Stomach (tissue), 8 donors: ENCODE measurements at regions not wholly inside any gene's neighbourhood (a gene's known extent, or its start where the extent isn't known, plus 50 kb on each side); places are given as distances from the start of the nearest gene placed in this dataset.
A peak's percentile ranks its signal among the peaks of the same experiment; 100 is the strongest.

Experiments
- DNase-seq, 2 donors: peaks; one replicate each; pipeline versions ENCODE4 v3.0.0 to v3.0.0-alpha.2; 2013 to 2019
- H3K27ac ChIP-seq, 5 donors: fragments of 200-600 bp in 4 of 5; sonication (generic) in 4 of 5; one replicate each; pipeline ENCODE4 v1.5.1; 2013 to 2019; ENCODE audit warnings: mild to moderate bottlenecking in 1 of 5, moderate library complexity in 1 of 5
- H3K27me3 ChIP-seq, 3 donors: fragments of 200-600 bp; sonication (generic); one replicate each; pipeline ENCODE4 v1.5.1; 2017 to 2019; ENCODE audit warnings: mixed run types in 1 of 3
- H3K36me3 ChIP-seq, 4 donors: fragments of 200-600 bp; sonication (generic); 1 replicate in 3 of 4; 2 replicates in 1 of 4; pipeline ENCODE4 v1.5.1; 2016 to 2019
- H3K4me1 ChIP-seq, 4 donors: fragments of 200-600 bp; sonication (generic); one replicate each; pipeline ENCODE4 v1.5.1; 2016 to 2019
- H3K4me3 ChIP-seq, 4 donors: fragments of 200-600 bp; sonication (generic) in 3 of 4; one replicate each; pipeline ENCODE4 v1.5.1; 2016 to 2019; ENCODE audit warnings: mild to moderate bottlenecking in 1 of 4
- H3K9me3 ChIP-seq, 4 donors: fragments of 200-600 bp; sonication (generic); one replicate each; pipeline ENCODE4 v1.5.1; 2016 to 2019
- EP300 ChIP-seq: sonication (generic); formaldehyde crosslinking; IDR thresholded peaks from one replicate; pipeline ENCODE4 v1.6.1; 2017; ENCODE audit warnings: antibody characterized with exemption
- POLR2A ChIP-seq, 4 donors: fragments of 450-650 bp; IDR thresholded peaks; one replicate each; pipeline ENCODE4 v1.6.1; 2016; ENCODE audit warnings: antibody characterized with exemption in 4 of 4, control low read depth in 2 of 4, mild to moderate bottlenecking in 1 of 4, moderate library complexity in 1 of 4
- POLR2AphosphoS5 ChIP-seq, 3 donors: sonication (generic); formaldehyde crosslinking; IDR thresholded peaks; one replicate each; pipeline ENCODE4 v1.6.1; 2016; ENCODE audit warnings: antibody characterized with exemption in 3 of 3
- WGBS, 5 donors: extraction: QIAGEN DNeasy Blood & Tissue Kit in 3 of 5; methylation state at CpG; one replicate each; pipeline versions ENCODE4 v1.1.5 to v1.1.7; 2013 to 2018; 5-methylcytosine and 5-hydroxymethylcytosine counted together
- intact Hi-C: fragments of 100-400 bp; cut with DNase I; formaldehyde crosslinking; loops from one replicate; pipeline ENCODE4 v1.15.1; 2023; ENCODE audit warnings: low total_unique reads
- TF ChIP-seq, protein P1 (sequence below), 7 experiments: fragments of 450-650 bp in 4 of 7; fragments of 200-600 bp in 3 of 7; sonication (generic) in 3 of 7; IDR thresholded peaks; one replicate each; pipeline ENCODE4 v1.5.1; 2016 to 2019; ENCODE audit warnings: antibody characterized with exemption in 7 of 7, control low read depth in 2 of 7, mild to moderate bottlenecking in 1 of 7
- donor health status: healthy with polysubstance abuse.
- donor health status: Bipolar disorder and iron deficiency.
- donor health status: healthy.

DNA sequence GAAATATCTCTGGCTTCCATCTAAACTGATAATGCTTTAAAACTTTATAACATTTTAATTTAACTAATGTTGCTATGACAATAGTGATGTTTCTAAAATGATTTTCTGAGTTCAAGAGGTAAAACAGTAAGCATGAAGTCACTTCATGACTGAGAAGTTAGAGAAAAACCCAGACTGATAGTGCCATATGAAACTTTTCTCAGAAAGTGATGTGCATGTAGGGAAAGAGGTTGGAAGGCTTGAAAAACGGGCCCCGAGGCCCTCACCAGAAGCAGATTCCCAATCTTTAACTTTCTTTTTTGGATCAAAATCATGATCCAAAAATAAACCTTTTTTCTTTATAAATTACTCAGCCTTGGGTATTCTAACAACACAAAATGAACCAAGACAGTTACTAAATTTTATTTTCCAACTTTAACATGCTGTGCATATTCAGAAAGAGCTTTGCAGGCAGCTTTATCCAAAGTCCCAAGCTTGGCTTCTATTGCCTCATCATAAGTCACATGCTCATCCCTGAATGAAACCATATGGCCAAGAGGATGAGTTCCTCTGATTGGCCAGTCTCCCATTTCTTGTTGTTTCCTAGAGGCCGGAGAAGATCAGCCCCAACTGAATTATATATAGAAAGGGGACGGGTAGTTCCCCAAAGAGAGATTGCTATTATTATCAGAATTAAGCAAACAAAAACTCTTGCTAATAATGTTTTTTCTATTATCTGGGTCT is 357.6 kb upstream of the SALL1 start:
- no peaks in the 10 kb centered on the region for H3K36me3 ChIP-seq
- H3K27ac ChIP-seq = no peak overlapping the region
- WGBS, 5 donors = 46 to 67% (median 60%) methylated on average over 4 of the region's 4 CpGs
- no peak overlapping the region for H3K4me3 ChIP-seq
- intact Hi-C loops = no loop called here
- DNase-seq = peak in 1 of 2 donors; percentile 79
- no peaks in the 10 kb centered on the region for H3K4me1 ChIP-seq
- H3K27me3 ChIP-seq = no peaks in the 10 kb centered on the region
- peaks cover 0 to 8% (median 0%) of the 10 kb centered on the region in 4 donors for H3K9me3 ChIP-seq
- TF ChIP-seq POLR2A (IDR thresholded peaks at IDR 0.05) (no peak), POLR2AphosphoS5 (IDR thresholded peaks at IDR 0.05) (peak in 1 of 3 donors; percentile 18), EP300 (no peak)
- TF ChIP-seq, protein P1, sequence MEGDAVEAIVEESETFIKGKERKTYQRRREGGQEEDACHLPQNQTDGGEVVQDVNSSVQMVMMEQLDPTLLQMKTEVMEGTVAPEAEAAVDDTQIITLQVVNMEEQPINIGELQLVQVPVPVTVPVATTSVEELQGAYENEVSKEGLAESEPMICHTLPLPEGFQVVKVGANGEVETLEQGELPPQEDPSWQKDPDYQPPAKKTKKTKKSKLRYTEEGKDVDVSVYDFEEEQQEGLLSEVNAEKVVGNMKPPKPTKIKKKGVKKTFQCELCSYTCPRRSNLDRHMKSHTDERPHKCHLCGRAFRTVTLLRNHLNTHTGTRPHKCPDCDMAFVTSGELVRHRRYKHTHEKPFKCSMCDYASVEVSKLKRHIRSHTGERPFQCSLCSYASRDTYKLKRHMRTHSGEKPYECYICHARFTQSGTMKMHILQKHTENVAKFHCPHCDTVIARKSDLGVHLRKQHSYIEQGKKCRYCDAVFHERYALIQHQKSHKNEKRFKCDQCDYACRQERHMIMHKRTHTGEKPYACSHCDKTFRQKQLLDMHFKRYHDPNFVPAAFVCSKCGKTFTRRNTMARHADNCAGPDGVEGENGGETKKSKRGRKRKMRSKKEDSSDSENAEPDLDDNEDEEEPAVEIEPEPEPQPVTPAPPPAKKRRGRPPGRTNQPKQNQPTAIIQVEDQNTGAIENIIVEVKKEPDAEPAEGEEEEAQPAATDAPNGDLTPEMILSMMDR (IDR thresholded peaks at IDR 0.05) = no peak

DNA sequence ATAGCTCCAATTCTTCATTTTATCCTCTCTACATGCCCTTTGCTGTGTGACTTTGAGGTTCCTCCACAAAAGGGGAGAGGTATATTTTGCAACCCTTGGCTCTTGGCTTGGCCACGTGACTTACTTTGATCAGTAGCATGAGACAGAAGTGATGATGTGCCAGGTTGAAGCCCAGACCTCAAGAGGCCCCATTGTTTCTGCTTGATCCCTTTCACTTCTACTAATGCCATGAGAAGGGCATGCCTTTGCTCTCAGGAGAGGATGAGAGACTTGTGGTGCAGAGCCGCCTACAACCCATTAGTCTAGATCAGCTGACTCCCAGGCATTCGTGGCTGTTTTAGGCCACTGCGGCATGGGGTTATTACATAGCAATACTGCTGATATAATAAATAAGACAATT is 356.2 kb upstream of the SALL1 start:
- intact Hi-C loops = no loop called here
- Histone ChIP-seq H3K4me1 (no peaks in the 10 kb centered on the region), H3K4me3 (no peak overlapping the region), H3K9me3 (peaks cover 0 to 8% (median 0%) of the 10 kb centered on the region in 4 donors), H3K27ac (no peak overlapping the region), H3K36me3 (no peaks in the 10 kb centered on the region), H3K27me3 (no peaks in the 10 kb centered on the region)
- 78 to 85% (median 82%) methylated on average over 4 of the region's 4 CpGs for WGBS, 5 donors
- no peak for DNase-seq
- TF ChIP-seq POLR2AphosphoS5 (IDR thresholded peaks at IDR 0.05) (no peak), POLR2A (IDR thresholded peaks at IDR 0.05) (no peak), EP300 (no peak)
- TF ChIP-seq, protein P1 (IDR thresholded peaks at IDR 0.05) = no peak

DNA sequence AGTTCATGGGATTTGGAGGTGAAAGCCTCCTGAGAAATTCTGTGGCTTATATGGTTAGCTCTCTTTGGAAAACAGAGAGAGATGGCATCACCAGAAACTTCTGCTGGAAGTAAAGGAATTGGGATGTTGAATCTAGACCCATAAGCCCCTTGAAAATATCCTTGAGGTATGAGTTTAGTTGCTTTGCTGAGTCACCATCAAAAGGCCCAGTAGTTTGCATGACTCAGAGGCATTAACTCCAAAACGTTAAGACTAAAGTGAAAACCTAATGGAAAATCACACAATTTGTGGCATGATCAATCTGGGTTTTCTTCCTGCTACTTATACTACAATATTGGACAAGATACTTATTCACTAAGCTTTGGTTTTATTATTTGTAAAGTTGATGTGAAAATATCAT is 349.2 kb upstream of the SALL1 start:
- no peaks in the 10 kb centered on the region for H3K9me3 ChIP-seq
- WGBS, 5 donors = 36 to 67% (median 50%) methylated on average over 1 of the region's 1 CpG

DNA sequence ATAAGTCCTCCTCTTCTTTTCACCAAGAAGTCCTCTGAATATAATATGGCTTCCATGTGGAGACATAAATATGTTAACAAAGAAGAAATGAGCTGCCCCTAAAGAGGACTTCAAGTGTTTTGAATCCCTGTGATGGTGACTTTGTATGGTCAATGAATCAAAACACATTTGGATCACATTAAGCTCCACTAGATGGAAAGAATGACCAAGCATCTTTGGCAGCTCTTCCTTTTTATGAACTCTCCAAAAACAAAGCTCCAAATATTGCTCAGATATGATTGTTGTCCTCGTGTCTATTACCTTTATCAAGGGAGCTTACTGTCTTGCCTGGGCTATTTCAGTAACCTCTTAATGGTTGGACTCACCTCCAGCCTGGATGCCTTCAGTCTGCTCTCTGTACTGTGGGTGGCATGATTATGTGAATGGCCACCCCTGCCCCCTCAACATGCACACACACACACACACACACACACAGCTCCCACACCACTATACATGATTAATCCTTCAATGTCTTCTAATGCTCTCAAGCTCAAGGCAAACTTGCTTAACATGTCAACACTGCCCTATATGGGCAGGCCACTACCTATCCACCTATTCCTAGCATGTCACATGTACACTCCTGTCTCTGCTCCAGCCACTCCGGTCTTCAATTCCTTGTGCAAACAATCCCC is 346.6 kb upstream of the SALL1 start:
- no peaks in the 10 kb centered on the region for H3K4me1 ChIP-seq
- WGBS, 5 donors = 36 to 54% (median 45%) methylated on average over 2 of the region's 2 CpGs
- no peaks in the 10 kb centered on the region for H3K36me3 ChIP-seq
- H3K9me3 ChIP-seq = no peaks in the 10 kb centered on the region
- intact Hi-C loops = no loop called here
- DNase-seq = no peak
- H3K27ac ChIP-seq = no peak overlapping the region
- H3K27me3 ChIP-seq = no peaks in the 10 kb centered on the region
- no peak for TF ChIP-seq EP300
- TF ChIP-seq, protein P1 (IDR thresholded peaks at IDR 0.05) = no peak
- no peak for TF ChIP-seq POLR2AphosphoS5 (IDR thresholded peaks at IDR 0.05)
- TF ChIP-seq POLR2A (IDR thresholded peaks at IDR 0.05) = no peak
- H3K4me3 ChIP-seq = no peak overlapping the region

More for the DNA sequence above, 349.2 kb upstream of the SALL1 start:
- DNase-seq = no peak
- TF ChIP-seq EP300 (no peak), POLR2A (IDR thresholded peaks at IDR 0.05) (no peak), POLR2AphosphoS5 (IDR thresholded peaks at IDR 0.05) (no peak)
- TF ChIP-seq, protein P1 (IDR thresholded peaks at IDR 0.05) = no peak
- intact Hi-C loops = no loop called here
- Histone ChIP-seq H3K4me1 (no peaks in the 10 kb centered on the region), H3K4me3 (no peak overlapping the region), H3K27me3 (no peaks in the 10 kb centered on the region), H3K36me3 (no peaks in the 10 kb centered on the region), H3K27ac (no peak overlapping the region)
